Mucosa of rectum (tissue), 2 donors: ENCODE measurements at regions not wholly inside any gene's neighbourhood (a gene's known extent, or its start where the extent isn't known, plus 50 kb on each side); places are given as distances from the start of the nearest gene placed in this dataset.
A peak's percentile ranks its signal among the peaks of the same experiment; 100 is the strongest.

Experiments used
- H3K27ac ChIP-seq, 2 donors: one replicate each; pipeline ENCODE4 v1.7.0; 2013; ENCODE audit warnings: inconsistent platforms in 2 of 2, low read depth in 2 of 2, low read length in 2 of 2
- H3K27me3 ChIP-seq, 2 donors: one replicate each; pipeline ENCODE4 v1.7.0; 2013; ENCODE audit warnings: low read length in 2 of 2; ENCODE audit not compliant: control insufficient read depth in 2 of 2, insufficient read depth in 2 of 2
- H3K36me3 ChIP-seq, 2 donors: one replicate each; pipeline ENCODE4 v1.7.0; 2013; ENCODE audit warnings: low read length in 2 of 2; ENCODE audit not compliant: control insufficient read depth in 2 of 2, insufficient read depth in 2 of 2
- H3K4me1 ChIP-seq, 2 donors: one replicate each; pipeline ENCODE4 v1.7.0; 2013; ENCODE audit warnings: low read length in 2 of 2, mild to moderate bottlenecking in 1 of 2; ENCODE audit not compliant: control insufficient read depth in 2 of 2, insufficient read depth in 2 of 2
- H3K4me3 ChIP-seq, 2 donors: one replicate each; pipeline ENCODE4 v1.7.0; 2013; ENCODE audit warnings: low read length in 2 of 2
- H3K9ac ChIP-seq, 2 donors: one replicate each; pipeline ENCODE4 v1.7.0; 2013; ENCODE audit warnings: low read length in 2 of 2, low read depth in 1 of 2, mild to moderate bottlenecking in 1 of 2
- H3K9me3 ChIP-seq, 2 donors: one replicate each; pipeline ENCODE4 v1.7.0; 2013; ENCODE audit warnings: low read length in 2 of 2; ENCODE audit not compliant: control insufficient read depth in 2 of 2
- donor health status: healthy.
- donor health status: Normal muscosa, but diverticular disease.

DNA sequence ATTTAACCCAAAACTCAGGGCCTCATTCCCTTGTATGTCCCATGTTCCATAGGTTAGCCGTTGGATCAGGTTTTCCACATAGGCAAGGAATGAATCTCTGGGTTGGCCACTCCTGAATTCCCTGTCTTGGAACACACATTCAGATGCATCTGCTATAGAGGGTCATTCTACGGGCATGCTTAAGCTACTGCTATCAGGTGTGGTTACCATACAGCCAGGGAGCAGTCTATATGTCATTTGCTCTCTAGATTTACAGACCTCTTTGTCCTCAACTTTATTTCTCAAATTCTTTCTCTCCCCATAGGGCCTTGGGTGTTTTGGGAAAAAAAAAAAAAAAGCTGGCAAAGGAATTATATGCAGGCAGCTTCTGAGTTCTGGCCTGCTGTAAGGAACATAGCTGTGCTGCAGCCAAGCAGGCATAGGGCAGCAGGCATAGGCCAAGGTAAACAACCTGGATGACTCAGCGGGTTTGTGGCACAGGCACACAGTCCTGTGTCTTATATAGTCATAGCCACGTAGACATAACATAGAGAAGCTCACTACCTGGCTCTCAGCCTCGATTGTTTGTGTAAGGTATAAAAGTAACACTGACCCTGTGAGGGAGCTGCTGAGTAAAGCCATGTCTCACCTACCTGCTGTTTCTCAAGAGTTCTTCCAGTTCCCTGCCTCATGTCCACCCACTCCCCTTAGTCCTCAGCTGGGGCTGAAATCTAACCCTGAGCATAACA is 141.5 kb downstream of the OSTF1 start:
- Histone ChIP-seq H3K4me1 (peaks cover 17 to 34% of the 10 kb centered on the region in 2 donors), H3K27me3 (no peaks in the 10 kb centered on the region), H3K9ac (peak overlapping the region in 1 of 2 donors; percentile 58), H3K36me3 (no peaks in the 10 kb centered on the region), H3K27ac (peak overlapping the region; percentile 85 to 90), H3K9me3 (peaks cover 0 to 2% of the 10 kb centered on the region in 2 donors), H3K4me3 (no peak overlapping the region)

- Histone ChIP-seq H3K9ac (peak overlapping the region in 1 of 2 donors; percentile 58), H3K27me3 (no peaks in the 10 kb centered on the region), H3K36me3 (no peaks in the 10 kb centered on the region), H3K27ac (peak overlapping the region; percentile 85 to 90), H3K9me3 (peaks cover 0 to 2% of the 10 kb centered on the region in 2 donors), H3K4me1 (peaks cover 17 to 34% of the 10 kb centered on the region in 2 donors), H3K4me3 (no peak overlapping the region)
These were observed 142.2 kb downstream of the OSTF1 start for GRCh38 chr9:75230469-75230868.

GRCh38 chr9:75231167-75231566 is 142.9 kb downstream of the OSTF1 start:
- Histone ChIP-seq H3K9me3 (peaks cover 0 to 2% of the 10 kb centered on the region in 2 donors), H3K27ac (peak overlapping the region; percentile 45 to 51)

DNA sequence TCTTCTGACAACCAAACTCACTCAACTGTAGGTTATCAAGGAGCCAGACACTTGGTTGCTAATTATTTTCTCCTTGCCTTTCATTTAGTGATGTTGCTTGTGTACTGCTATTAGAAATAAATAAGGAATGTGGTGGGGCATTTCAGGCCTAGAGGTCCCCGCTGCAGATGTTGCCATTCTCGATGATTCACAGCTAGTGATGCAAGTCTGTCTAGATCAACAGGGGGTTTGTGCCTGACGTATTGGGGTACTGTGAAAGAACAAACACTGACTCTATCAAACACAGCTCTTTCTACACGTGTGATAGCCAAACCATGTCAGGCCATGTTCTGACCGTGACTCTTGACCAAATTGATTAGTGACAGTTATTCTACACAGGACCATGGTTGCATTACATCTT is 144.7 kb downstream of the OSTF1 start:
- Histone ChIP-seq H3K27ac (no peak overlapping the region), H3K36me3 (no peaks in the 10 kb centered on the region), H3K4me1 (peaks cover 17 to 34% of the 10 kb centered on the region in 2 donors), H3K4me3 (no peak overlapping the region), H3K27me3 (no peaks in the 10 kb centered on the region), H3K9ac (no peak overlapping the region), H3K9me3 (no peaks in the 10 kb centered on the region)

More at GRCh38 chr9:75231167-75231566, 142.9 kb downstream of the OSTF1 start:
- Histone ChIP-seq H3K27me3 (no peaks in the 10 kb centered on the region), H3K4me1 (peaks cover 17 to 34% of the 10 kb centered on the region in 2 donors), H3K9ac (no peak overlapping the region), H3K4me3 (no peak overlapping the region), H3K36me3 (no peaks in the 10 kb centered on the region)

- H3K4me3 ChIP-seq, result no peak overlapping the region
- H3K36me3 ChIP-seq, result no peaks in the 10 kb centered on the region
- H3K9ac ChIP-seq, result no peak overlapping the region
- no peaks in the 10 kb centered on the region for H3K9me3 ChIP-seq
- peaks cover 6 to 14% of the 10 kb centered on the region in 2 donors for H3K4me1 ChIP-seq
- H3K27ac ChIP-seq, result no peak overlapping the region
- no peaks in the 10 kb centered on the region for H3K27me3 ChIP-seq
These were observed 147.3 kb downstream of the OSTF1 start for GRCh38 chr9:75235632-75236031.

GRCh38 chr9:75238311-75238976 is 150.1 kb downstream of the OSTF1 start:
- Histone ChIP-seq H3K4me3 (no peak overlapping the region), H3K27me3 (no peaks in the 10 kb centered on the region), H3K9ac (no peak overlapping the region), H3K36me3 (no peaks in the 10 kb centered on the region), H3K4me1 (no peaks in the 10 kb centered on the region), H3K9me3 (no peaks in the 10 kb centered on the region), H3K27ac (no peak overlapping the region)

DNA sequence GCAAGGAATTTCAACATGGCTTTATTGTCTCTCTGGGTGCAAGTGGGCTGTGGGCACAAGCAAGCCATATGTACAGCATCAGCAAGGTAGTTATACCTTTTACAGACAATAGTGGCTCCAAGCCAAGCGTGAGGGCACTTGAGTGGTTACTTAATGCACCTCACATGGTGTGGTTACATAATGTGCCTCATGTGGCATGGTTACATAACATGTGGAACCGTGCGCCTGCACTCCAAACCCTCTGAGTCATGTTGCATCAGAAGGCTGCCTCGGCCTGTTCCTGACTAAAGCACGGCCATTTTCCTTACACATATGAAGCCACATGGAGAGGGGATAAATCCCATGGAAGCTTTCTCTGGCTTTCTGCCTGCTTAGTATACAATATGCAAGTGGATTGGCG is 150.9 kb downstream of the OSTF1 start:
- no peaks in the 10 kb centered on the region for H3K27me3 ChIP-seq
- H3K4me1 ChIP-seq, result no peaks in the 10 kb centered on the region
- no peaks in the 10 kb centered on the region for H3K9me3 ChIP-seq
- H3K4me3 ChIP-seq, result no peak overlapping the region
- H3K9ac ChIP-seq, result no peak overlapping the region
- no peaks in the 10 kb centered on the region for H3K36me3 ChIP-seq
- no peak overlapping the region for H3K27ac ChIP-seq

- no peaks in the 10 kb centered on the region for H3K36me3 ChIP-seq
- peaks cover 0 to 2% of the 10 kb centered on the region in 2 donors for H3K9me3 ChIP-seq
- H3K4me3 ChIP-seq, result no peak overlapping the region
- no peak overlapping the region for H3K9ac ChIP-seq
- no peaks in the 10 kb centered on the region for H3K4me1 ChIP-seq
- no peak overlapping the region for H3K27ac ChIP-seq
- H3K27me3 ChIP-seq, result no peaks in the 10 kb centered on the region
These were observed 154.1 kb downstream of the OSTF1 start for GRCh38 chr9:75242426-75242825.

GRCh38 chr9:75246949-75247348 is 158.6 kb downstream of the OSTF1 start:
- no peak overlapping the region for H3K4me3 ChIP-seq
- H3K27ac ChIP-seq, result no peak overlapping the region
- H3K4me1 ChIP-seq, result no peaks in the 10 kb centered on the region
- H3K36me3 ChIP-seq, result no peaks in the 10 kb centered on the region
- no peaks in the 10 kb centered on the region for H3K27me3 ChIP-seq
- no peak overlapping the region for H3K9ac ChIP-seq
- H3K9me3 ChIP-seq, result peaks cover 0 to 5% of the 10 kb centered on the region in 2 donors

- Histone ChIP-seq H3K4me1 (peaks cover 0 to 17% of the 10 kb centered on the region in 2 donors), H3K27me3 (no peaks in the 10 kb centered on the region), H3K9me3 (no peaks in the 10 kb centered on the region), H3K4me3 (no peak overlapping the region), H3K27ac (no peak overlapping the region), H3K9ac (no peak overlapping the region), H3K36me3 (no peaks in the 10 kb centered on the region)
These were observed 177.2 kb downstream of the OSTF1 start for GRCh38 chr9:75265525-75265972.
